ENCODE measurements at regions not wholly inside any gene's neighbourhood (a gene's known extent, or its start where the extent isn't known, plus 50 kb on each side); places are given as distances from the start of the nearest gene placed in this dataset.

GRCh38 chr10:128759174-128759573 is 633.0 kb upstream of the MKI67 start:
- no peak for DNase-seq (ENCODE audit: low read depth)

- no peak for DNase-seq (ENCODE audit: low read depth)
These were observed 637.4 kb upstream of the MKI67 start for GRCh38 chr10:128763588-128763987.

- no peak for DNase-seq (ENCODE audit: low read depth)
These were observed 638.0 kb upstream of the MKI67 start for GRCh38 chr10:128764190-128764589.

GRCh38 chr10:128766915-128767314 is 640.7 kb upstream of the MKI67 start:
- DNase-seq (ENCODE audit: low read depth), result no peak

DNA sequence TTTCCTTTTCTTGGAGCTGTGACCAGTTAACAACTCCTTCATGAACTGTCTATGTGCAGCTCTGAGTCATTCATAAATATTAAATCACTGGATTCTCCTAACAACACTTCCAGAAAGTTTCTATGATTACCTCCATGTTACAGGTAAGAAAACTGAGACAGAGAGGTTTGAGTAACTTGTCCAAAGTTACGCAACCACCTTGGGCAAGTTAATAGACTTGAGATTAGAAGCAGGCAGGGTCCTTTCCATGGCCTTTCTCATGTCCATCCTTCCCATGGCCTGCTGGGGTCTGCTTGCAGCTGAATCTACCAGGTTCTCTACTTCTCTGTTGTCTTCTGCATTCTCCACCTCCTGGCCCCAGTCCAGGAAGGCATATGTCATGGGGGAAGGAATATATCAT is 648.8 kb upstream of the MKI67 start:
- DNase-seq (ENCODE audit: low read depth), result no peak

DNA sequence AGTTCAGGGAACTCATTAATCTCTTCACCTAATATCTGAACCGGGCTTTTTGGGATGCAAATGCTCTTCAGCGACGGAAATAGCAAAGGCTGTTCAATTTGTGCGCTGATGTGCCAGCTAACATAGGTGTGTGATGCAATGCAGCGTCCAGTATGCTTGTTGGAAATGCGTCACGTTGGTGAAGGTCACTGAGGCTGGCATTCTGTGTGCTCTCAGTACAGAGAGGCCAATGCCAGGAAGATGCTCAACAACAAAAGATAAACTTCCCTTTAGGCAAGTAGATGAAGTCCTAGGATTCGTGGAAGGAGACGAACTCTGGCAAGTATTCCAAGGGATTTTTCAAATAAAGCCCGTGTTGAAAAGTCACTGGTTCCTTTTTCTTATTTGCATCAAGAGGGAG is 649.5 kb upstream of the MKI67 start:
- DNase-seq (ENCODE audit: low read depth), result no peak

DNA sequence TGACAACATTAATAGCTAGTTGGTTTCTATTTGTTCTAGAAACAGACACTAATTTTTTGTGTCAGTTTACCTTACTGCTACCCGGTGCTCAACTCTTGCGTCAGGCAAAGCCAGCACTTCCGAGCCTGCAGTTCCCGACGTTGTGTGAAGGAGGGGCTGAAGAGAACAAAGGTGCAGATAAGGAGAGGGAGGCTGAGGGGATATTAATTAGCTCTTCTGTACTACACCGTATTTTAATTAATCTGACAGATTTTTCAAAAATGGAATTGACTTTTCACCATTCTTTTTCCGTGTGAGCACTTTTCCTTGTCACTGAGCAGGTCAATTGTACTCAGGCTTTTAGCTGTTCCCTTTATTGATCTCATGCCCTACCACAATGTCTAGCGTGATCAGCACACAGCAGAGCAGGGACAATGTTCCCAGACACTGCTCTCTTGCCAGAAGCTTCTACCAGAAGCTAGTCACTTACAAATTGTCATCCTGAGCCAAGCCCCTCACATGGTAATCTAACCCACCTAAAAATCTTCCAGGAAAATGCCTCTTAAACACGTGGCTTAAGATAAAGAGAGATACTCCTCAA is 650.5 kb upstream of the MKI67 start:
- DNase-seq (ENCODE audit: low read depth), result no peak

DNA sequence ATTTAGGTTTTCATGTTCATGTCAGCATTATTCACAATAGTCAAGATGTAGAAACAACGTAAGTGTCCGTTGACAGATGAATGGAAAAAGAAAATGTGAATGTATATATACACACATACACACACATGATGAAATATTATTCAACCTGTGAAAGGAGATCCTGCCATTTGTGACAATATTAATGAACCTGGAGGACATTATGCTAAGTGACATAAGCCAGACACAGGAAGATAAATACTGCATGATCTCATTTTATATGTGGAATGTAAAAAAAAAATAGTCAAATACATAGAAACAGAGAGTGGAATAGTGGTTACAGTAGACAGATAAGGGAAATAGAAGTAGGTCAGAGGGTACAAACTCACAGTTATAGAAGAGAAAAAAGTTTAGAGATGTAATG is 651.1 kb upstream of the MKI67 start:
- no peak for DNase-seq (ENCODE audit: low read depth)

GRCh38 chr10:128779416-128779815 is 653.2 kb upstream of the MKI67 start:
- DNase-seq (ENCODE audit: low read depth), result no peak

DNA sequence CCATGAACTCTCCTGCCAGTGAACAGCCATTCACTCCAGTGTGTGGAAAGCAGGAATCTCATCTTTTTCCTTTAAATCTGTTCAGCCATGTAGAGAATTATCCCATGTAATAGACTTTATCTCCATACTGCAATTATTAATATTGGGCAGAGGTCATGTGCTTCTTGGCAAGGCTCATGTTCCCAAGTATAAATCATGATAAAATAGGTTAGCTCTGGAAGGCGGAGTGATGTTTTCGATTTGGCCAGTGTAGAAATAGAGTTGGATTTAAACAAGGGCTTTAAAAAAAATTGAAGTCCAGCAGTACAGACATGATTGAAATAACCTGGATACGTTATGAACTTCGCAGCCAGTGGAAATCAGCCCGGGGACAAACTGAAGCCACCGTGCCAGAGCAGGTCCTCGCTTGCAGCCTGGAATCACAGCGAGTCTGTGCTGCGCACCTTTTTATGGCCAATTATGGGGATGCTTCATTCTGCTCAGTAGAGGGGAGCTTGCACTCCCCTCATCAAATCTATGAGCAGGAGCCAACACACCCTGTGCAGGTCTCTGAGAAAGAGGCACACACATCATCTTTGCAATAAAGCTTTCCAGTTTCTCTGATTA is 654.0 kb upstream of the MKI67 start:
- no peak for DNase-seq (ENCODE audit: low read depth)

GRCh38 chr10:128781637-128782036 is 655.4 kb upstream of the MKI67 start:
- DNase-seq (ENCODE audit: low read depth), result no peak

GRCh38 chr10:128784444-128784843 is 658.2 kb upstream of the MKI67 start:
- DNase-seq (ENCODE audit: low read depth), result no peak

- no peak for DNase-seq (ENCODE audit: low read depth)
These were observed 666.4 kb upstream of the MKI67 start for GRCh38 chr10:128792426-128793140.

DNA sequence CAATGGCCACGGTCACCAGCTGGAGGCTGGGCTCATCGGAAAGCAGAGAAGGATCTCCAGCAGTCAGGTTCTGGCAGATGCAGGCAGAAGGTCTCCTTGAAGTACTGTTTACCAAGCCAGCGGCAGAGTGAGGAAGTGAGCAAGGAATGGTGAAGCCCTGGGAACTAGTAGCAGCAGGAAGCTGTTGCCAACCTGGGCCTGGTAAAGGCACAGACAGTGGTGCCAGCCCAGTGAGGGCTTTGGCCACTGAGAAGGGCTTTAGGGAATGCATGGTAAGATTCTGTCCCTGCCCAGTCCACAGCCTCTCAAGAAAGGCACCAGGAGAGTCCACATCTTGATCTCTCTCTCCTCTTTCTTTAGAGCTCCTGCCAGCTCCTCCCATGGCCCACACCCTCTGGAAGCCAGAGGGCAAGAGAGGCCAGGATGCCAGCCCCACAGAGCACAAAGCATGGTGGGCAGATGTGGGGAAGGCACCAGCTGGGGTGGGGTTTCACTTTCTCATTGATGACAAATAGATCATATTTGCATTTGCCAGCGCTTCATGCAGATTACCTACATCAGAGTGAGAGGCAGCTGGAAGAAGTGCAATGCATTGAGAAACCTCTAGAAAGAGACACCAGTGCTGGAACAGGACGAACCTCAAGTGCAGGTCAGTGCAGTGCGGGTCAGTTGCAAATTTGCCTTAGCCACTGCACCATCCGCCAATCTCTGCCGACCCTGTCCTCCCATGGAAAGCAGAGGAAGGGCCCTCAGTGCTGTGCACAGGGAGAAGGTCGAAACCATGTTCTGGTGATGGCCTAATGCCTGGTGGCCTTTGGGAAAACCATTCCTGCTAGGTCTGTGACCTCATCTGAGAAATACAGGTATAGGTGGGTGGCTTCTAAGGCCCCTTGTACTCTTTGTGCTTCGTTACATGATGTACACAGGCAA is 667.8 kb upstream of the MKI67 start:
- DNase-seq (ENCODE audit: low read depth), result no peak

DNA sequence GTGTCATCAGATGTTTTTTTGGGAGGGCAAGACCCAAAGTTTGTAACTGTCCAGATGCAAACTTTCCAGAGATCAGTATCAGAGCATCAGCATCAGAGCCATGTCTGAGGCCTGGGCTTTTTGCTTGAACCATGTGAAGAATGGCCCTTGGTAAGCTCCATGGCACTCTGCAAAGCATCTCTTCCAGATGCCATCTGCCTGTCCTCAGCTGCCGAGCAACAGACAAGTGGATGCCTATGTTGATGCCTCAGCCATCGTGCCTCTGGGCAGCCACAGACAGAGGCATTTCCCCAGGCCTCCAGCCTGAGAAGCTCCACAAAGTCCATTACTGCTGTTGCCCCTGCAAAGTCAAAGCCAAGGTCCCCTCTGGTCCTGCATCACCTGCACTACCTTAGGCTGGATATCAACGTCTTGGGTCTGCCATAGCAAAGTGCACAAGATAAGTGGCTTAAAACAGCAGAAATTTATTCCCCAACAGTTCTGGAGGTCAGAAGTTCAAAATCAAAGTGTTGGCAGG is 670.2 kb upstream of the MKI67 start:
- no peak for DNase-seq (ENCODE audit: low read depth)

GRCh38 chr10:128802062-128802461 is 665.0 kb upstream of the MGMT start:
- DNase-seq (ENCODE audit: low read depth), result no peak

DNA sequence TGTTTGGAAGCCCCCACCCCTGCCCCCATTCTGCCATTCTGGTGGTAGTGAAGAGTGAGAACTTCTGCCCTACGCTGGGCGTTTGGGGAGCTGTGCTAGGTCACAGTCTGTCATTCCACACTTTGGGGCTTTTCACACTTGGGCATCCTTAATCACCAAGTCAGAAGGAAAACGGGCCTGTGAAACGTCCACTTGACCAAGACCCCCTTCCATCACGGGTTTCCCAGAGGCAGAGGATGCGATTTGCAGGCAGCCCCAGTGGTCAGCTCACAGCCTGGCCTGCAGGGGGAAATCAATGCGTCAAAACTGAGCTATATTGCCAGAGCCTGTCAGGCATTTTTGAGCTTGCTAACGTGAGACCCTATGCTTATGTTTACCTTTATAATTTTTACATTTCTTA is 663.3 kb upstream of the MGMT start:
- DNase-seq (ENCODE audit: low read depth), result no peak

- DNase-seq (ENCODE audit: low read depth), result no peak
These were observed 662.6 kb upstream of the MGMT start for GRCh38 chr10:128804411-128804810.

DNA sequence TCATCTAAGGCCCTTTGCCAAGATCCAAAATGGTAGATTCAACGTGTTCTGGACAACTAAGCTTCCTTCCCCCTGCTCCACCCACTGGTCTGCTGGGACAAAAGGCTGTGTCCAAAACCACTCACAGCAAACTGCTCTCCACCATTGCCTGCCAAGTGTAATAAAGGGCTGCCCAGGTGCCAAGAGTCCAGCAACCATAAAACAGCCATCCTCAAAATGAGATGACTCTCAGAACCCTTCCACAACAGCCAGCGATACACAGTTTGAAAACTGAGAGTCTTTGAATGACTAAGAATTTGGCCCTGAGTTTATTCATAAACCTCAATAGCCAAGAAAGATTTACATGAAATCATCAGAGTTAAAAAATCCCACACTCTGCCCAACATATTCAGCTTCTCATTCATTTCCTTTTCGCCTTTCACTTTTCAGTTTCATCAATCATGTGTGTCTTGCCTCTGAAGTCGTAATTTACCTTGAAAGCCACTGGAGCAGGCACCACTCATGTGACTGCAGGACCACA is 658.1 kb upstream of the MGMT start:
- DNase-seq (ENCODE audit: low read depth), result no peak

DNA sequence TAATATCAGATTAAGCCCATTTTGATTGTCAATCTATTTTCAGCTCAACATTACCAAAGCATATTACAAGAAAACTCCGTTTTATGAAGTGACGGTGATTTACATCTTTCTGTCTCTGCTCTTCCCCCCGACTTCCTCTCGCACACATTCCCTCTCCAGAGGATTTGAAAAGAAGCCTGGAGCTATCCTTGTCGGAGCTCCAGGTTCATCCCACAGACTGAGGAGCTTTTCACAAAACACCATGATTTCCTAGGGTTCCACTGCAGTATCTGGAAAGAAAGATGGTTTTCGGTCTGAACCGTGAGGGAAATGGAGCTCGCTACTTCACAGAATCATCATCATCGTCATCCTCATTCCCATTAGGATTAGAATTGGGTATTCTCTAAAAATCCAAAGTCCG is 655.5 kb upstream of the MGMT start:
- DNase-seq (ENCODE audit: low read depth), result no peak

DNA sequence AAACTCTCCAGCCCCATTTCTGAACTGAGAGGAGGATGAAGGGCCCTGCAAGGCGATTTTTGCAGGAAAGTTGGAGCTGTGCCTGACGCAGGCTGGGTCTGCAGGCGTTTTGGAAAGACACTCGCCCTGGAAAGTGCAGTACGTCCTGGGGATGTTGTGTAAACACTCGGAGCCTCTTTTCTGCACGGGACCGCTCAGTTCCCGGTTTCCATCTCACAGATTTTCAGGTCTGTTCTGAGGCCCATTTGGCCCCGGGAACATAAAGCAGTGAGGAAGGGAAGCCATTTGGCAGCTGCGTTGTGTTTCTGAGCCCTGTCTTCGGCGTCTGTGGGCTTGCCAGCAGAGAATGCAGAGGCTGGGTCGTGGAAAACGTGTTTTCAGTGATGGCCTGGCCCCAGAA is 655.0 kb upstream of the MGMT start:
- no peak for DNase-seq (ENCODE audit: low read depth)

DNA sequence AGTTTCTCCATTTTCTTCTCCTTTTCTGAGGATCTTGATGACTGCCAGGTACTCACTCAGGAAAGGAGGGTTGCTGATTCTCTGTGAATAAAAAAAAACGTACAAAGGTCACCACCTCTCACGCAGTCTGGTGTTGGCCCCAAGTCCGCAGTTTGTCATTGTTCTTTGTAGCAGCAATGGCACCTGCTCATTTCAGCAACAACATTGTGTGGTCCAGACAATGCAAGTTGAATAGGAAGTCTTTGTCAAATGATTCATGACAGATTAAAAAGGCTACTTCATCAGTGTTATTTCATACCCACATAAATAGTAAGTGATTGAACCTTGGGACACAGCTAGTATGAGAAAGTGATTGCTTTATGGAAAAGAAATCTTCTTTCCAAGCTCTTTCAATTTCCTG is 653.5 kb upstream of the MGMT start:
- DNase-seq (ENCODE audit: low read depth), result no peak
